22Rv1 (cell line): ENCODE measurements at regions not wholly inside any gene's neighbourhood (a gene's known extent, or its start where the extent isn't known, plus 50 kb on each side); places are given as distances from the start of the nearest gene placed in this dataset.

Source experiments
- ZFX ChIP-seq: fragments of 450-650 bp; IDR thresholded peaks from 2 replicates; pipeline ENCODE4 v1.6.1; 2017; ENCODE audit warnings: antibody characterized with exemption, borderline replicate concordance
- TF ChIP-seq, protein P1 (sequence below): fragments of 450-650 bp; IDR thresholded peaks from 2 replicates; pipeline ENCODE4 v1.5.1; 2017; ENCODE audit warnings: mild to moderate bottlenecking

DNA sequence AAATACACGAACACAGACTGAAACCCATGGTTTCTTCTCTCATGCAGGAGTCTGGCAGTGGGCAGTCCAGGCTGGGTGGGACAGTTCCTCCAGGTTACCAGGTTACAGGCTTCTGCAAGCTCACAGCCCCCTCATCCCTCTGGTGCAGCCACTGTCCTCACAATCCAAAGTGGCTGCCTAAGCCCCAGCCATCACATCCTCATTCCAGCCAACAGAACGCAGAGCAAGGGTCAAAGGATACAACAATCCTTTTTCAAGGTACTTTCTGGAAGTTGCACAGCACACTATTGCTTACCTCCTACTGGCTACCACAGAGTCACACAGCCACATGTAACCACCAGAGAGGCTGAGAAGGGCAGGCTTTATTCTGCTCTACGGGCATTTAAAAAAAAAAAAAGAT, 154.6 kb downstream of the NUP210 start:
- TF ChIP-seq, protein P1, sequence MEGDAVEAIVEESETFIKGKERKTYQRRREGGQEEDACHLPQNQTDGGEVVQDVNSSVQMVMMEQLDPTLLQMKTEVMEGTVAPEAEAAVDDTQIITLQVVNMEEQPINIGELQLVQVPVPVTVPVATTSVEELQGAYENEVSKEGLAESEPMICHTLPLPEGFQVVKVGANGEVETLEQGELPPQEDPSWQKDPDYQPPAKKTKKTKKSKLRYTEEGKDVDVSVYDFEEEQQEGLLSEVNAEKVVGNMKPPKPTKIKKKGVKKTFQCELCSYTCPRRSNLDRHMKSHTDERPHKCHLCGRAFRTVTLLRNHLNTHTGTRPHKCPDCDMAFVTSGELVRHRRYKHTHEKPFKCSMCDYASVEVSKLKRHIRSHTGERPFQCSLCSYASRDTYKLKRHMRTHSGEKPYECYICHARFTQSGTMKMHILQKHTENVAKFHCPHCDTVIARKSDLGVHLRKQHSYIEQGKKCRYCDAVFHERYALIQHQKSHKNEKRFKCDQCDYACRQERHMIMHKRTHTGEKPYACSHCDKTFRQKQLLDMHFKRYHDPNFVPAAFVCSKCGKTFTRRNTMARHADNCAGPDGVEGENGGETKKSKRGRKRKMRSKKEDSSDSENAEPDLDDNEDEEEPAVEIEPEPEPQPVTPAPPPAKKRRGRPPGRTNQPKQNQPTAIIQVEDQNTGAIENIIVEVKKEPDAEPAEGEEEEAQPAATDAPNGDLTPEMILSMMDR: no peak
- no peak for TF ChIP-seq ZFX
